SK-N-SH treated with all-trans-retinoic acid at 6 μM for 48 hours (cell line): ENCODE measurements at regions not wholly inside any gene's neighbourhood (a gene's known extent, or its start where the extent isn't known, plus 50 kb on each side); places are given as distances from the start of the nearest gene placed in this dataset.

ENCODE experiments used
- ATAC-seq: fragments of 200-7000 bp; cut with Tn5 transposase; 3 replicates; pipeline ENCODE4 v1.9.1; 2020; ENCODE audit warnings: mild to moderate bottlenecking, moderate library complexity
- ARNTL ChIP-seq: fragments of 450-650 bp; formaldehyde crosslinking; IDR thresholded peaks from 2 replicates; pipeline ENCODE4 v1.5.0; 2020; ENCODE audit warnings: low read depth, mild to moderate bottlenecking, moderate library complexity, borderline replicate concordance
- GLIS3 ChIP-seq: fragments of 250-450 bp; sonication (Bioruptor Pico); IDR thresholded peaks from 2 replicates; pipeline ENCODE4 v1.5.0; 2020; ENCODE audit warnings: mild to moderate bottlenecking, moderate library complexity
- ISL1 ChIP-seq: fragments of 250-450 bp; sonication (Bioruptor Pico); IDR thresholded peaks from 2 replicates; pipeline ENCODE4 v2.1.2; 2022; ENCODE audit warnings: mild to moderate bottlenecking, moderate library complexity
- OSR1 ChIP-seq: fragments of 250-450 bp; sonication (Bioruptor Pico); IDR thresholded peaks from 2 replicates; pipeline ENCODE4 v1.8.0; 2022; ENCODE audit warnings: moderate library complexity, mild to moderate bottlenecking, inconsistent platforms
- TCF4 ChIP-seq: fragments of 250-450 bp; sonication (Bioruptor Pico); IDR thresholded peaks from 2 replicates; pipeline ENCODE4 v1.8.0; 2021; ENCODE audit warnings: mild to moderate bottlenecking, moderate library complexity, borderline replicate concordance
- TOX ChIP-seq: fragments of 250-450 bp; sonication (Bioruptor Pico); IDR thresholded peaks from 2 replicates; pipeline ENCODE4 v1.8.0; 2021; ENCODE audit warnings: mild to moderate bottlenecking, moderate library complexity, borderline replicate concordance
- ZC3H10 ChIP-seq: fragments of 250-450 bp; sonication (Bioruptor Pico); IDR thresholded peaks from 2 replicates; pipeline ENCODE4 v1.5.1; 2021; ENCODE audit warnings: mild to moderate bottlenecking, moderate library complexity
- ZFP3 ChIP-seq: fragments of 250-450 bp; sonication (Bioruptor Pico); IDR thresholded peaks from 2 replicates; pipeline ENCODE4 v1.5.0; 2020; ENCODE audit warnings: mild to moderate bottlenecking, moderate library complexity
- ZFP30 ChIP-seq: fragments of 450-650 bp; formaldehyde crosslinking; IDR thresholded peaks from 2 replicates; pipeline ENCODE4 v1.5.0; 2022; ENCODE audit warnings: mild to moderate bottlenecking, moderate library complexity
- ZNF565 ChIP-seq: fragments of 450-650 bp; formaldehyde crosslinking; conservative IDR thresholded peaks from 2 replicates; pipeline ENCODE4 v1.5.0; 2020; ENCODE audit warnings: low read depth, mild to moderate bottlenecking, moderate library complexity
- ZNF70 ChIP-seq: fragments of 450-650 bp; formaldehyde crosslinking; IDR thresholded peaks from 2 replicates; pipeline ENCODE4 v1.5.0; 2020; ENCODE audit warnings: mild to moderate bottlenecking, moderate library complexity
- ZNF8 ChIP-seq: fragments of 450-650 bp; formaldehyde crosslinking; IDR thresholded peaks from 2 replicates; pipeline ENCODE4 v1.5.0; 2020; ENCODE audit warnings: mild to moderate bottlenecking, moderate library complexity
- TF ChIP-seq, protein P1 (sequence below): fragments of 250-450 bp; sonication (Bioruptor Pico); IDR thresholded peaks from 2 replicates; pipeline ENCODE4 v1.5.0; 2020; ENCODE audit warnings: mild to moderate bottlenecking, moderate library complexity
- TF ChIP-seq, protein P2 (sequence below): fragments of 250-450 bp; sonication (Bioruptor Pico); IDR thresholded peaks from 2 replicates; pipeline ENCODE4 v1.8.0; 2020; ENCODE audit warnings: mild to moderate bottlenecking, moderate library complexity, borderline replicate concordance
- TF ChIP-seq, protein P3 (sequence below): fragments of 250-450 bp; sonication (Bioruptor Pico); IDR thresholded peaks from 2 replicates; pipeline ENCODE4 v1.8.0; 2021; ENCODE audit warnings: low read depth, mild to moderate bottlenecking, moderate library complexity, borderline replicate concordance
- TF ChIP-seq, protein P4 (sequence below): fragments of 250-450 bp; sonication (Bioruptor Pico); IDR thresholded peaks from 2 replicates; pipeline ENCODE4 v1.5.1; 2020; ENCODE audit warnings: low read depth, mild to moderate bottlenecking, moderate library complexity
- TF ChIP-seq, protein P5 (sequence below): fragments of 250-450 bp; sonication (Bioruptor Pico); IDR thresholded peaks from 2 replicates; pipeline ENCODE4 v1.5.1; 2021; ENCODE audit warnings: mild to moderate bottlenecking, moderate library complexity

DNA sequence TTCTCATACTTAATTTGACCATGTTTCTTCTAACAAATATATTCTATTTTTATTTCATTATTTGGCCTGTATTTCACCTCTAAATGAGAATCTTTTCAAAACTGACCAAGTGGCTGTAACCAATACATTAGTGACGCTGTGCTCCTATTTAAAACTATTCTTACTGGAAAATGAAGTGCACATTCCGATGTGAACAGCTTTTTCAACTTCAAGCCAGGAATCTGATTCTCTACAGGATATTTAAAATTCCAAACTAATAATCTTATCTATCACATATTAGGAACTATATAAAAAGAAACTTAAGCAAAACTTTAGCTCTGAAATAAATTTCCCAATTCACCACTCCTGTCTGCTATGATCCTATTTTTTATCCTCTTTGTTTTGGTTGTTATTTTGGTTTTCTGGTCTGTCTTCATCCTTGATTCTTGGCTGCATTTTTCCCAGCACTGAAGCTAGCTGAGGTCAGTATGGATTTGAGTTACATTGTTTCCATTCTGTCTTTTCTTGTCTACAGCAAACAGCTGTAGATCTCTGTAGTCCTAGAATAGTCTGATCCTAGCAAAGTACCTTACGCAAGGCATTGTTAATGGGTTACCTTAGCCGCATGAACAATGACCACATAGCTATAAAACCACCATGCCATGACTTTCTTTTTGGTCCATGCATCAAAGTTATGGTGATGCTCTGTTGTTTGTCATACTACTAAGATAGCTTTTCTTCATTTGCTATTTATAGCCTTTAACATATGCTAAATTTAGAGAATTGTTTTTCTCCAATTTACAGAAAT, 748.6 kb upstream of the SPRY2 start:
- TF ChIP-seq ZNF8 (CRISPR knock-in tag) (no peak), ZNF565 (CRISPR knock-in tag) (no peak), ZNF70 (CRISPR knock-in tag) (no peak)
- TF ChIP-seq, protein P1, sequence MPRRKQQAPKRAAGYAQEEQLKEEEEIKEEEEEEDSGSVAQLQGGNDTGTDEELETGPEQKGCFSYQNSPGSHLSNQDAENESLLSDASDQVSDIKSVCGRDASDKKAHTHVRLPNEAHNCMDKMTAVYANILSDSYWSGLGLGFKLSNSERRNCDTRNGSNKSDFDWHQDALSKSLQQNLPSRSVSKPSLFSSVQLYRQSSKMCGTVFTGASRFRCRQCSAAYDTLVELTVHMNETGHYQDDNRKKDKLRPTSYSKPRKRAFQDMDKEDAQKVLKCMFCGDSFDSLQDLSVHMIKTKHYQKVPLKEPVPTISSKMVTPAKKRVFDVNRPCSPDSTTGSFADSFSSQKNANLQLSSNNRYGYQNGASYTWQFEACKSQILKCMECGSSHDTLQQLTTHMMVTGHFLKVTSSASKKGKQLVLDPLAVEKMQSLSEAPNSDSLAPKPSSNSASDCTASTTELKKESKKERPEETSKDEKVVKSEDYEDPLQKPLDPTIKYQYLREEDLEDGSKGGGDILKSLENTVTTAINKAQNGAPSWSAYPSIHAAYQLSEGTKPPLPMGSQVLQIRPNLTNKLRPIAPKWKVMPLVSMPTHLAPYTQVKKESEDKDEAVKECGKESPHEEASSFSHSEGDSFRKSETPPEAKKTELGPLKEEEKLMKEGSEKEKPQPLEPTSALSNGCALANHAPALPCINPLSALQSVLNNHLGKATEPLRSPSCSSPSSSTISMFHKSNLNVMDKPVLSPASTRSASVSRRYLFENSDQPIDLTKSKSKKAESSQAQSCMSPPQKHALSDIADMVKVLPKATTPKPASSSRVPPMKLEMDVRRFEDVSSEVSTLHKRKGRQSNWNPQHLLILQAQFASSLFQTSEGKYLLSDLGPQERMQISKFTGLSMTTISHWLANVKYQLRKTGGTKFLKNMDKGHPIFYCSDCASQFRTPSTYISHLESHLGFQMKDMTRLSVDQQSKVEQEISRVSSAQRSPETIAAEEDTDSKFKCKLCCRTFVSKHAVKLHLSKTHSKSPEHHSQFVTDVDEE (CRISPR knock-in tag) = no peak
- ATAC-seq = no peak

DNA sequence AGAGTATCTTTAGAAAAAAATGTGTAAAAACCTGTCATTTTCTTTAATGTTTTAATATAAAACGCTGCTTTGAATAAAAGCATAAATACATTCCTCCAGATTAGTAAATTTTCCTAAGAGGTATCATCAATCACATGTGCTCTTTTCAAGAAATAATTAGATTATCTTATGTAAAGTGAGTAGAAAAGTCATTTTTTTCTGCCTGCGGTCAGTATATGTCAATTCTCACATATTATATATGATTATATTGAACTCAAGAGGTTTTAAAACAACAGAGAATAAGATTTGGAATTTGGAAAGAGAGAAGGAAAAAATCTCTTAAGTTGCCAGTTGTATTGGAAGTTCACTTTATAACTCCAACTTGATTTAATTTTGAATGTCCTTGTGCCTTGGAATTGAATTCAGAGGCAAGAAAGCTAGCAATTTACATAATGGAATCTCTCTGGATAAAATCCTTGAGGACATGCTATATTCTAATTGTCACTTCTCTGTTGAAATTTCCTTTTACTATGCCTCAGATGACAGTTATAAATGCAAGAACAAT, 740.1 kb upstream of the SPRY2 start:
- ATAC-seq = no peak

DNA sequence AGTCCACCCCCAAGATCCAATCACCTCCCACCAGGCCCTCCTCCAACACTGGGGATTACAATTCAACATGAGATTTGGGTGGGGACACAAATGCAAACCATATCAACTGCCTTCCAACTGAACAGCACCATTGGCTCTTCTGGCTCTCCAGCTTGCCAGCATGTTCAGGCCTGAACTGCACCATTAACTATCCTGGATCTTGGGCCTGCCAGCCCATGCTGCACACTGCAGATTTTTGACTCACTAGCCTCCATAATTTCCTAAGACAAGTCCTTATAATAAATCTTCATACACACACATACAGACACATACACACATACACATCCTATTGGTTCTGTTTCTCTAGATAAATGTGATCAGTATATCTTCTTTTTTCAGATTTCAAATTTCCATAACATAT, 737.1 kb upstream of the SPRY2 start:
- ATAC-seq = no peak
- TF ChIP-seq GLIS3 (CRISPR knock-in tag) (no peak), ZNF565 (CRISPR knock-in tag) (no peak), TOX (CRISPR knock-in tag) (no peak), ZNF70 (CRISPR knock-in tag) (no peak), ISL1 (CRISPR knock-in tag) (no peak), ARNTL (CRISPR knock-in tag) (no peak), ZFP30 (CRISPR knock-in tag) (no peak), ZFP3 (no peak), TCF4 (CRISPR knock-in tag) (no peak)
- TF ChIP-seq, protein P1 (CRISPR knock-in tag) = no peak
- TF ChIP-seq, protein P2, sequence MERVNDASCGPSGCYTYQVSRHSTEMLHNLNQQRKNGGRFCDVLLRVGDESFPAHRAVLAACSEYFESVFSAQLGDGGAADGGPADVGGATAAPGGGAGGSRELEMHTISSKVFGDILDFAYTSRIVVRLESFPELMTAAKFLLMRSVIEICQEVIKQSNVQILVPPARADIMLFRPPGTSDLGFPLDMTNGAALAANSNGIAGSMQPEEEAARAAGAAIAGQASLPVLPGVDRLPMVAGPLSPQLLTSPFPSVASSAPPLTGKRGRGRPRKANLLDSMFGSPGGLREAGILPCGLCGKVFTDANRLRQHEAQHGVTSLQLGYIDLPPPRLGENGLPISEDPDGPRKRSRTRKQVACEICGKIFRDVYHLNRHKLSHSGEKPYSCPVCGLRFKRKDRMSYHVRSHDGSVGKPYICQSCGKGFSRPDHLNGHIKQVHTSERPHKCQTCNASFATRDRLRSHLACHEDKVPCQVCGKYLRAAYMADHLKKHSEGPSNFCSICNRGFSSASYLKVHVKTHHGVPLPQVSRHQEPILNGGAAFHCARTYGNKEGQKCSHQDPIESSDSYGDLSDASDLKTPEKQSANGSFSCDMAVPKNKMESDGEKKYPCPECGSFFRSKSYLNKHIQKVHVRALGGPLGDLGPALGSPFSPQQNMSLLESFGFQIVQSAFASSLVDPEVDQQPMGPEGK (CRISPR knock-in tag) = no peak
- TF ChIP-seq, protein P3, sequence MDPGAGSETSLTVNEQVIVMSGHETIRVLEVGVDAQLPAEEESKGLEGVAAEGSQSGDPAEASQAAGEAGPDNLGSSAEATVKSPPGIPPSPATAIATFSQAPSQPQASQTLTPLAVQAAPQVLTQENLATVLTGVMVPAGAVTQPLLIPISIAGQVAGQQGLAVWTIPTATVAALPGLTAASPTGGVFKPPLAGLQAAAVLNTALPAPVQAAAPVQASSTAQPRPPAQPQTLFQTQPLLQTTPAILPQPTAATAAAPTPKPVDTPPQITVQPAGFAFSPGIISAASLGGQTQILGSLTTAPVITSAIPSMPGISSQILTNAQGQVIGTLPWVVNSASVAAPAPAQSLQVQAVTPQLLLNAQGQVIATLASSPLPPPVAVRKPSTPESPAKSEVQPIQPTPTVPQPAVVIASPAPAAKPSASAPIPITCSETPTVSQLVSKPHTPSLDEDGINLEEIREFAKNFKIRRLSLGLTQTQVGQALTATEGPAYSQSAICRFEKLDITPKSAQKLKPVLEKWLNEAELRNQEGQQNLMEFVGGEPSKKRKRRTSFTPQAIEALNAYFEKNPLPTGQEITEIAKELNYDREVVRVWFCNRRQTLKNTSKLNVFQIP (CRISPR knock-in tag) = no peak
- TF ChIP-seq, protein P4, sequence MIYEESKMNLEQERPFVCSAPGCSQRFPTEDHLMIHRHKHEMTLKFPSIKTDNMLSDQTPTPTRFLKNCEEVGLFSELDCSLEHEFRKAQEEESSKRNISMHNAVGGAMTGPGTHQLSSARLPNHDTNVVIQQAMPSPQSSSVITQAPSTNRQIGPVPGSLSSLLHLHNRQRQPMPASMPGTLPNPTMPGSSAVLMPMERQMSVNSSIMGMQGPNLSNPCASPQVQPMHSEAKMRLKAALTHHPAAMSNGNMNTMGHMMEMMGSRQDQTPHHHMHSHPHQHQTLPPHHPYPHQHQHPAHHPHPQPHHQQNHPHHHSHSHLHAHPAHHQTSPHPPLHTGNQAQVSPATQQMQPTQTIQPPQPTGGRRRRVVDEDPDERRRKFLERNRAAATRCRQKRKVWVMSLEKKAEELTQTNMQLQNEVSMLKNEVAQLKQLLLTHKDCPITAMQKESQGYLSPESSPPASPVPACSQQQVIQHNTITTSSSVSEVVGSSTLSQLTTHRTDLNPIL (CRISPR knock-in tag) = no peak

More for the DNA sequence above, 740.1 kb upstream of the SPRY2 start:
- peak; percentile 35; the same call in 1 of the 2 replicates for TF ChIP-seq TCF4 (CRISPR knock-in tag)
- TF ChIP-seq OSR1 (CRISPR knock-in tag) = no peak
- TF ChIP-seq, protein P2 (CRISPR knock-in tag) = peak; percentile 88
- peak; percentile 82 for TF ChIP-seq ISL1 (CRISPR knock-in tag)
- TF ChIP-seq, protein P5, sequence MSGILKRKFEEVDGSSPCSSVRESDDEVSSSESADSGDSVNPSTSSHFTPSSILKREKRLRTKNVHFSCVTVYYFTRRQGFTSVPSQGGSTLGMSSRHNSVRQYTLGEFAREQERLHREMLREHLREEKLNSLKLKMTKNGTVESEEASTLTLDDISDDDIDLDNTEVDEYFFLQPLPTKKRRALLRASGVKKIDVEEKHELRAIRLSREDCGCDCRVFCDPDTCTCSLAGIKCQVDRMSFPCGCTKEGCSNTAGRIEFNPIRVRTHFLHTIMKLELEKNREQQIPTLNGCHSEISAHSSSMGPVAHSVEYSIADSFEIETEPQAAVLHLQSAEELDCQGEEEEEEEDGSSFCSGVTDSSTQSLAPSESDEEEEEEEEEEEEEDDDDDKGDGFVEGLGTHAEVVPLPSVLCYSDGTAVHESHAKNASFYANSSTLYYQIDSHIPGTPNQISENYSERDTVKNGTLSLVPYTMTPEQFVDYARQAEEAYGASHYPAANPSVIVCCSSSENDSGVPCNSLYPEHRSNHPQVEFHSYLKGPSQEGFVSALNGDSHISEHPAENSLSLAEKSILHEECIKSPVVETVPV = peak; percentile 62; the same call in 1 of the 2 replicates
- peak; percentile 64 for TF ChIP-seq ZC3H10 (CRISPR knock-in tag)
- TF ChIP-seq GLIS3 (CRISPR knock-in tag) = no peak
- TF ChIP-seq, protein P4 (CRISPR knock-in tag) = no peak
